H9 (cell line): ENCODE measurements at regions not wholly inside any gene's neighbourhood (a gene's known extent, or its start where the extent isn't known, plus 50 kb on each side); places are given as distances from the start of the nearest gene placed in this dataset.

ENCODE experiments used
- DNase-seq: peaks from one replicate; pipeline ENCODE4 v3.0.0-alpha.2; 2017
- H2AFZ ChIP-seq: one replicate; pipeline ENCODE4 v1.6.1; 2013; ENCODE audit warnings: mild to moderate bottlenecking, low read length, control low read depth, moderate library complexity
- H2AK5ac ChIP-seq: 2 replicates; pipeline ENCODE4 v1.6.1; 2013; ENCODE audit warnings: low read length, control low read depth, mixed read lengths; ENCODE audit not compliant: insufficient read length
- H2BK120ac ChIP-seq: one replicate; pipeline ENCODE4 v1.6.1; 2013; ENCODE audit warnings: low read depth, mild to moderate bottlenecking, low read length, control low read depth, inconsistent platforms; ENCODE audit not compliant: poor library complexity, severe bottlenecking
- H2BK12ac ChIP-seq: 2 replicates; pipeline ENCODE4 v1.6.1; 2013; ENCODE audit warnings: low read length, control low read depth, mixed read lengths, low read depth; ENCODE audit not compliant: insufficient read length
- H2BK15ac ChIP-seq: 2 replicates; pipeline ENCODE4 v1.6.1; 2013; ENCODE audit warnings: low read depth, low read length, control low read depth
- H2BK20ac ChIP-seq: one replicate; pipeline ENCODE4 v1.6.1; 2013; ENCODE audit warnings: low read depth, mild to moderate bottlenecking, low read length, control low read depth, inconsistent platforms; ENCODE audit not compliant: poor library complexity, severe bottlenecking
- H2BK5ac ChIP-seq: 2 replicates; pipeline ENCODE4 v1.6.1; 2013; ENCODE audit warnings: low read length, control low read depth, mixed read lengths; ENCODE audit not compliant: insufficient read length
- H3K14ac ChIP-seq: 2 replicates; pipeline ENCODE4 v1.6.1; 2013; ENCODE audit warnings: low read length, control low read depth; ENCODE audit not compliant: insufficient read depth
- H3K18ac ChIP-seq: 2 replicates; pipeline ENCODE4 v1.6.1; 2013; ENCODE audit warnings: low read depth, mild to moderate bottlenecking, mixed read lengths, low read length, control low read depth; ENCODE audit not compliant: insufficient read length
- H3K23ac ChIP-seq: 2 replicates; pipeline ENCODE4 v1.6.1; 2013; ENCODE audit warnings: low read length, control low read depth, mixed read lengths, low read depth; ENCODE audit not compliant: insufficient read length
- H3K23me2 ChIP-seq: 2 replicates; pipeline ENCODE4 v1.6.1; 2013; ENCODE audit warnings: low read depth, mild to moderate bottlenecking, mixed read lengths, low read length, control low read depth; ENCODE audit not compliant: insufficient read length, poor library complexity, severe bottlenecking
- H3K27ac ChIP-seq: 2 replicates; pipeline ENCODE4 v1.5.1; 2013; ENCODE audit warnings: low read length, control low read depth, mixed read lengths, low read depth; ENCODE audit not compliant: insufficient read length
- H3K27me3 ChIP-seq: 2 replicates; pipeline ENCODE4 v1.6.1; 2013; ENCODE audit warnings: low read length, control low read depth, inconsistent platforms; ENCODE audit not compliant: insufficient read depth
- H3K4ac ChIP-seq: 2 replicates; pipeline ENCODE4 v1.6.1; 2013; ENCODE audit warnings: low read depth, mild to moderate bottlenecking, control low read depth, inconsistent platforms, low read length, moderate library complexity
- H3K4me1 ChIP-seq: 2 replicates; pipeline ENCODE4 v1.6.1; 2013; ENCODE audit warnings: low read length, control low read depth, inconsistent platforms; ENCODE audit not compliant: insufficient read depth
- H3K4me2 ChIP-seq: 2 replicates; pipeline ENCODE4 v1.6.1; 2013; ENCODE audit warnings: low read length, control low read depth, mixed read lengths; ENCODE audit not compliant: insufficient read length, insufficient read depth
- H3K56ac ChIP-seq: 2 replicates; pipeline ENCODE4 v1.6.1; 2013; ENCODE audit warnings: low read depth, mild to moderate bottlenecking, mixed read lengths, low read length, control low read depth; ENCODE audit not compliant: insufficient read length
- H3K79me1 ChIP-seq: 2 replicates; pipeline ENCODE4 v1.6.1; 2013; ENCODE audit warnings: low read depth, mild to moderate bottlenecking, moderate library complexity, low read length, control low read depth, inconsistent platforms; ENCODE audit not compliant: insufficient read depth, poor library complexity, severe bottlenecking
- H3K79me2 ChIP-seq: 2 replicates; pipeline ENCODE4 v1.6.1; 2013; ENCODE audit warnings: low read length, control low read depth, inconsistent platforms; ENCODE audit not compliant: insufficient read depth
- H3K9ac ChIP-seq: 2 replicates; pipeline ENCODE4 v1.6.1; 2013; ENCODE audit warnings: low read length, control low read depth, mixed read lengths; ENCODE audit not compliant: insufficient read length; ENCODE audit errors: extremely low read depth
- H3K9me3 ChIP-seq: one replicate; pipeline ENCODE4 v1.6.1; 2013; ENCODE audit warnings: low read depth, low read length, inconsistent platforms; ENCODE audit not compliant: control insufficient read depth
- H3T11ph ChIP-seq: one replicate; pipeline ENCODE4 v1.6.1; 2013; ENCODE audit warnings: mild to moderate bottlenecking, low read length, control low read depth, inconsistent platforms
- H4K20me1 ChIP-seq: one replicate; pipeline ENCODE4 v1.6.1; 2013; ENCODE audit not compliant: control insufficient read depth, insufficient read length, insufficient read depth
- H4K5ac ChIP-seq: 2 replicates; pipeline ENCODE4 v1.6.1; 2013; ENCODE audit warnings: low read depth, mild to moderate bottlenecking, mixed read lengths, low read length, control low read depth; ENCODE audit not compliant: insufficient read length
- H4K8ac ChIP-seq: replicated peaks from 2 replicates; pipeline ENCODE4 v1.6.1; 2013; ENCODE audit warnings: low read length, control low read depth, mixed read lengths, low read depth; ENCODE audit not compliant: insufficient read length
- H4K91ac ChIP-seq: 2 replicates; pipeline ENCODE4 v1.6.1; 2013; ENCODE audit warnings: low read depth, mild to moderate bottlenecking, moderate library complexity, mixed read lengths, low read length, control low read depth; ENCODE audit not compliant: insufficient read length
- H3K27ac Mint-ChIP-seq, 3 experiments: 2 replicates in 2 of 3; 3 replicates in 1 of 3; pipeline ENCODE4 v1.8.0; 2020 to 2021; ENCODE audit warnings: mixed read lengths in 3 of 3, mild to moderate bottlenecking in 1 of 3, moderate library complexity in 1 of 3
- H3K27me3 Mint-ChIP-seq: 2 replicates; pipeline ENCODE4 v1.8.0; 2021; ENCODE audit warnings: low read depth, mild to moderate bottlenecking, moderate library complexity, mixed read lengths
- H3K36me3 Mint-ChIP-seq, 3 experiments: 2 replicates in 2 of 3; 3 replicates in 1 of 3; pipeline ENCODE4 v1.8.0; 2020 to 2021; ENCODE audit warnings: low read depth in 3 of 3, mixed read lengths in 3 of 3; ENCODE audit not compliant: insufficient read depth in 1 of 3
- H3K4me1 Mint-ChIP-seq, 2 experiments: 2 replicates each; pipeline ENCODE4 v1.8.0; 2020; ENCODE audit warnings: mixed read lengths in 2 of 2
- H3K4me3 Mint-ChIP-seq, 2 experiments: 2 replicates in 1 of 2; 3 replicates in 1 of 2; pipeline ENCODE4 v1.8.0; 2020 to 2021; ENCODE audit warnings: mild to moderate bottlenecking in 2 of 2, mixed read lengths in 2 of 2, moderate library complexity in 1 of 2
- H3K9me3 Mint-ChIP-seq, 2 experiments: 2 replicates in 1 of 2; 3 replicates in 1 of 2; pipeline ENCODE4 v1.8.0; 2020; ENCODE audit warnings: mild to moderate bottlenecking in 2 of 2, mixed read lengths in 2 of 2, moderate library complexity in 1 of 2
- CTCF ChIP-seq: fragments of 200-600 bp; sonication (generic); conservative IDR thresholded peaks from 3 replicates; pipeline ENCODE4 v1.8.0; 2021; ENCODE audit warnings: antibody characterized with exemption, mild to moderate bottlenecking
- WGBS: extraction: QIAGEN DNeasy Blood & Tissue Kit; methylation state at CpG from one replicate; pipeline ENCODE4 v1.1.7; 2013; ENCODE audit warnings: missing lambda C conversion rate, low lambda C conversion rate, mixed read lengths; ENCODE audit not compliant: insufficient read length; ENCODE audit errors: extremely low coverage; 5-methylcytosine and 5-hydroxymethylcytosine counted together

GRCh38 chr4:1476140-1476513 lies 69.9 kb upstream of the NKX1-1 start:
- Histone ChIP-seq H3K23ac (no peak overlapping the region), H2BK5ac (no peak overlapping the region), H2BK120ac (no peak overlapping the region), H4K5ac (no peak overlapping the region), H3K79me2 (no peaks in the 10 kb centered on the region), H4K91ac (no peak overlapping the region), H2BK12ac (no peak overlapping the region), H3K9me3 (peaks cover 9% of the 10 kb centered on the region), H3K56ac (no peak overlapping the region), H3K4ac (no peak overlapping the region), H4K8ac (no peak overlapping the region), H3T11ph (no peak overlapping the region), H3K4me2 (no peak overlapping the region), H3K4me1 (no peaks in the 10 kb centered on the region), H3K9ac (no peak overlapping the region), H2AK5ac (no peak overlapping the region), H3K23me2 (no peaks in the 10 kb centered on the region), H4K20me1 (no peaks in the 10 kb centered on the region), H3K18ac (no peak overlapping the region), H3K14ac (no peak overlapping the region), H2BK20ac (no peak overlapping the region), H3K79me1 (no peaks in the 10 kb centered on the region), H2BK15ac (no peak overlapping the region), H3K27ac (no peak overlapping the region), H2AFZ (no peak overlapping the region), H3K27me3 (peaks cover 4% of the 10 kb centered on the region; the same call in 1 of the 2 replicates)
- no peak for DNase-seq
- Mint-ChIP-seq H3K36me3 (no peaks in the 10 kb centered on the region; a peak in 1 of 7 replicates), H3K9me3 (peaks cover 13 to 20% of the 10 kb centered on the region in 2 experiments; a peak in 4 of 5 replicates), H3K4me3 (no peak overlapping the region), H3K27me3 (peaks cover 20% of the 10 kb centered on the region), H3K4me1 (no peaks in the 10 kb centered on the region), H3K27ac (no peak overlapping the region)
- WGBS: no CpG with 5 or more reads among the region's 2 CpGs
- no peak for TF ChIP-seq CTCF
